Ishikawa (cell line): ENCODE measurements at regions not wholly inside any gene's neighbourhood (a gene's known extent, or its start where the extent isn't known, plus 50 kb on each side); places are given as distances from the start of the nearest gene placed in this dataset.

ENCODE experiments used
- CEBPB ChIP-seq: IDR thresholded peaks from 2 replicates; pipeline ENCODE4 v1.6.1; 2012
- CREB1 ChIP-seq: IDR thresholded peaks from 2 replicates; pipeline ENCODE4 v1.6.1; 2012; ENCODE audit warnings: low read depth
- EGR1 ChIP-seq: IDR thresholded peaks from 2 replicates; pipeline ENCODE4 v1.6.1; 2012
- EP300 ChIP-seq: IDR thresholded peaks from 2 replicates; pipeline ENCODE4 v1.6.1; 2012; ENCODE audit warnings: borderline replicate concordance
- FOXM1 ChIP-seq: IDR thresholded peaks from 2 replicates; pipeline ENCODE4 v1.6.1; 2012; ENCODE audit warnings: low read depth, borderline replicate concordance
- NFIC ChIP-seq: IDR thresholded peaks from 2 replicates; pipeline ENCODE4 v1.6.1; 2012
- RAD21 ChIP-seq: IDR thresholded peaks from 2 replicates; pipeline ENCODE4 v1.6.1; 2012; ENCODE audit warnings: low read depth
- TAF1 ChIP-seq: IDR thresholded peaks from 2 replicates; pipeline ENCODE4 v1.6.1; 2012; ENCODE audit warnings: low read depth, mild to moderate bottlenecking
- TCF12 ChIP-seq: IDR thresholded peaks from 2 replicates; pipeline ENCODE4 v1.6.1; 2012; ENCODE audit warnings: low read depth
- TEAD4 ChIP-seq: IDR thresholded peaks from 2 replicates; pipeline ENCODE4 v1.6.1; 2012
- YY1 ChIP-seq: IDR thresholded peaks from 2 replicates; pipeline ENCODE4 v1.6.1; 2012; ENCODE audit warnings: low read depth
- ZBTB7A ChIP-seq: IDR thresholded peaks from 2 replicates; pipeline ENCODE4 v1.6.1; 2012; ENCODE audit warnings: low read depth
- TF ChIP-seq, protein P1 (sequence below): IDR thresholded peaks from 2 replicates; pipeline ENCODE4 v1.6.1; 2012
- TF ChIP-seq, protein P2 (sequence below): IDR thresholded peaks from 2 replicates; pipeline ENCODE4 v1.6.1; 2012; ENCODE audit warnings: low read depth, mild to moderate bottlenecking
- TF ChIP-seq, protein P3 (sequence below): IDR thresholded peaks from 2 replicates; pipeline ENCODE4 v1.6.1; 2012

DNA sequence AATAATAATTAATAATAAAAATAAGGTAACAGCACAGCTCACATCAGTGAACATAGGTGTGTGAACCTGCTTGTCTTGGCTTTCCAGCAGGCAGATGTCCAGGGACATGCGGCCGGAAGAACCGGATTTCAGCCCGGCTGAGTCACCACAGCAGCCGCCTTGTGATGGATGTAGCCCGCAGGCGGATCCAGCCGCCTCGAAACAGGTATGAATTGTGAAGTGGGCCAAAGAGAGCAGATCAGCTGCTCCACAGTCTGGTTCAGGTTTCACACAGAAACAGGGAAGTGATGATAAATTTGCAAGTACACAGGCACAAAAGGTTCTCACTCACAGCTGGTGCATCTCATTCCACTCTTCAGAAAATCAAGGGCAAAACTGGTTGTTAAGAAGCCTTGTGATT lies 55.1 kb downstream of the ID4 start:
- TF ChIP-seq FOXM1, result no peak
- TF ChIP-seq, protein P1, sequence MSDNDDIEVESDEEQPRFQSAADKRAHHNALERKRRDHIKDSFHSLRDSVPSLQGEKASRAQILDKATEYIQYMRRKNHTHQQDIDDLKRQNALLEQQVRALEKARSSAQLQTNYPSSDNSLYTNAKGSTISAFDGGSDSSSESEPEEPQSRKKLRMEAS, result 0 out of 2 replicates have a peak, but pooled peaks have one; percentile 31
- TF ChIP-seq, protein P2, sequence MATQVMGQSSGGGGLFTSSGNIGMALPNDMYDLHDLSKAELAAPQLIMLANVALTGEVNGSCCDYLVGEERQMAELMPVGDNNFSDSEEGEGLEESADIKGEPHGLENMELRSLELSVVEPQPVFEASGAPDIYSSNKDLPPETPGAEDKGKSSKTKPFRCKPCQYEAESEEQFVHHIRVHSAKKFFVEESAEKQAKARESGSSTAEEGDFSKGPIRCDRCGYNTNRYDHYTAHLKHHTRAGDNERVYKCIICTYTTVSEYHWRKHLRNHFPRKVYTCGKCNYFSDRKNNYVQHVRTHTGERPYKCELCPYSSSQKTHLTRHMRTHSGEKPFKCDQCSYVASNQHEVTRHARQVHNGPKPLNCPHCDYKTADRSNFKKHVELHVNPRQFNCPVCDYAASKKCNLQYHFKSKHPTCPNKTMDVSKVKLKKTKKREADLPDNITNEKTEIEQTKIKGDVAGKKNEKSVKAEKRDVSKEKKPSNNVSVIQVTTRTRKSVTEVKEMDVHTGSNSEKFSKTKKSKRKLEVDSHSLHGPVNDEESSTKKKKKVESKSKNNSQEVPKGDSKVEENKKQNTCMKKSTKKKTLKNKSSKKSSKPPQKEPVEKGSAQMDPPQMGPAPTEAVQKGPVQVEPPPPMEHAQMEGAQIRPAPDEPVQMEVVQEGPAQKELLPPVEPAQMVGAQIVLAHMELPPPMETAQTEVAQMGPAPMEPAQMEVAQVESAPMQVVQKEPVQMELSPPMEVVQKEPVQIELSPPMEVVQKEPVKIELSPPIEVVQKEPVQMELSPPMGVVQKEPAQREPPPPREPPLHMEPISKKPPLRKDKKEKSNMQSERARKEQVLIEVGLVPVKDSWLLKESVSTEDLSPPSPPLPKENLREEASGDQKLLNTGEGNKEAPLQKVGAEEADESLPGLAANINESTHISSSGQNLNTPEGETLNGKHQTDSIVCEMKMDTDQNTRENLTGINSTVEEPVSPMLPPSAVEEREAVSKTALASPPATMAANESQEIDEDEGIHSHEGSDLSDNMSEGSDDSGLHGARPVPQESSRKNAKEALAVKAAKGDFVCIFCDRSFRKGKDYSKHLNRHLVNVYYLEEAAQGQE, result no peak
- no peak for TF ChIP-seq EGR1
- no peak for TF ChIP-seq CREB1
- no peak for TF ChIP-seq RAD21
- TF ChIP-seq EP300, result no peak
- peak; percentile 30; the same call in 1 of the 2 replicates for TF ChIP-seq TCF12
- TF ChIP-seq, protein P3, sequence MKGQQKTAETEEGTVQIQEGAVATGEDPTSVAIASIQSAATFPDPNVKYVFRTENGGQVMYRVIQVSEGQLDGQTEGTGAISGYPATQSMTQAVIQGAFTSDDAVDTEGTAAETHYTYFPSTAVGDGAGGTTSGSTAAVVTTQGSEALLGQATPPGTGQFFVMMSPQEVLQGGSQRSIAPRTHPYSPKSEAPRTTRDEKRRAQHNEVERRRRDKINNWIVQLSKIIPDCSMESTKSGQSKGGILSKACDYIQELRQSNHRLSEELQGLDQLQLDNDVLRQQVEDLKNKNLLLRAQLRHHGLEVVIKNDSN, result no peak
- TF ChIP-seq CEBPB, result no peak
- no peak for TF ChIP-seq TEAD4
- no peak for TF ChIP-seq ZBTB7A
- no peak for TF ChIP-seq TAF1
- TF ChIP-seq NFIC, result peak; percentile 51
- TF ChIP-seq YY1, result no peak

DNA sequence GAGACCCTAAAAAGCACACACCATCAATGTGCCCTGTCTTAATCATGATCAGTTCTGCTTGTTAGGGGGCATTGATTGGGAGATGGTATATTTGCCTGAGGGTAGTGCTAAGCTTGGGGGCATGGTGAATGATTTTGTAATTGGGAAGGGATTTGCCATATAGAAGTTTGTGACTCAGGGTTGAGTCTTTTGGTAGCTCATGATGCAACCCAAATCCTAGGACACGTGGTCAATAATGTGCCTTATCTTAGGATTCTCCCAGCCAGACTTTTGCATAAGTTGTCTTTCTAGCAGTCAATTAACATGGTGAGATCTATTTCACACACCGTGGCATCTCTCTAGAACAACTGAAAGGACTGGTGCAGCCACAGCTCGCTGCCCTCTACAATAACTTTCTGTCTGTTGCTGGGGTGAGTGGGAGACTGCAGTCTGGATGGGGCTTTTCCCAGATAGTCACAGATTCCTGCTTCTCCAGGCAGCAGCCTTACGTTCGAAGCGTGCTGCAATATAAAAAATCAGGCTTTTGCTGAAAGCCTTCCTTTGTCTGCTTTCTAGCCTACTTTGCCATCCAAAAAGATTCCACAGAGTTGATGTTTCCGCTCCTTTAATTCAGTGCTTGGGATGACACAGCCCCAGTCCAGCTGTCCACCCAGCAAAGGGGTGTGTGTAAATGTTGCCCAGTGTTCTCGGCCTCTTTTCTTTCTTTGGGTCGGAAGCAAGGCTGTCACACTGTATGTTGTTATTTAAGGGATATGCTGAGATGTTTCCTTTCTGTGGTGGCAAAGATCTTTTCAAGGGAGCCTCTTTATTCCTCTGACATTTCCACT lies 58.9 kb downstream of the ID4 start:
- TF ChIP-seq, protein P3, result no peak
- TF ChIP-seq EP300, result no peak
- TF ChIP-seq TCF12, result no peak
- TF ChIP-seq, protein P1, result no peak
- TF ChIP-seq NFIC, result no peak
- TF ChIP-seq FOXM1, result no peak
- no peak for TF ChIP-seq YY1
- no peak for TF ChIP-seq ZBTB7A
- TF ChIP-seq TAF1, result no peak
- TF ChIP-seq EGR1, result no peak
- TF ChIP-seq CEBPB, result no peak
- TF ChIP-seq RAD21, result no peak
- no peak for TF ChIP-seq TEAD4
- TF ChIP-seq, protein P2, result no peak
- TF ChIP-seq CREB1, result no peak

- no peak for TF ChIP-seq RAD21
- TF ChIP-seq CEBPB, result no peak
- TF ChIP-seq, protein P1, result no peak
- TF ChIP-seq YY1, result no peak
- TF ChIP-seq TEAD4, result no peak
- TF ChIP-seq, protein P2, result no peak
- TF ChIP-seq TAF1, result no peak
- no peak for TF ChIP-seq ZBTB7A
- TF ChIP-seq CREB1, result no peak
- no peak for TF ChIP-seq EP300
- TF ChIP-seq, protein P3, result no peak
- TF ChIP-seq NFIC, result no peak
- no peak for TF ChIP-seq TCF12
- TF ChIP-seq EGR1, result no peak
Observed at GRCh38 chr6:19896693-19897010, 59.5 kb downstream of the ID4 start.
